Coronary artery (tissue), 2 donors: ENCODE measurements at regions not wholly inside any gene's neighbourhood (a gene's known extent, or its start where the extent isn't known, plus 50 kb on each side); places are given as distances from the start of the nearest gene placed in this dataset.

Experiments
- DNase-seq: peaks from one replicate; pipeline ENCODE4 v3.0.0-alpha.2; 2017; ENCODE audit warnings: low spot score
- H3K27ac ChIP-seq, 2 donors: fragments of 200-600 bp; sonication (generic); one replicate each; pipeline ENCODE4 v1.5.1; 2016 to 2019
- H3K4me3 ChIP-seq: fragments of 200-600 bp; sonication (generic); 2 replicates; pipeline ENCODE4 v1.5.1; 2016; ENCODE audit warnings: mild to moderate bottlenecking, moderate library complexity
- TF ChIP-seq, protein P1 (sequence below): fragments of 200-600 bp; sonication (generic); IDR thresholded peaks from one replicate; pipeline ENCODE4 v1.5.1; 2019; ENCODE audit warnings: antibody characterized with exemption

DNA sequence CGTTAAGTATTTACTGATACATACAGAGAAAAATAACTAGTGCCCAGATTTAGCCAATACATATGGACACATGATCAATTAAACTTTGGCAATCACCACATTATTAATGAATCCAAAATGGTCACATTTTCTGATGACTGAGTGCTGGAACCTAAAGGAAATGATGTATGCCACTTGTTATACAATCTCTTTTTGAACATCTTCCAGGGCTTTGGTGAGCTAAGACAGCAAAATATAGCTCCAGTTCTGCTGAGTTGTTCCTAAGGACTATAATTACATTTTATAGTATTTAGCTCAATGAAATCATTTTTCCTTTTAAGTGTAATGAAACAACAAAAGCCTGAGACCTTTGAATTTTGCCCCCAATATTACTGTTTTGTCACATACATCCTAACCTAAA is 329.1 kb upstream of the ATP2B1 start:
- H3K4me3 ChIP-seq = no peak overlapping the region
- DNase-seq = no peak
- TF ChIP-seq, protein P1, sequence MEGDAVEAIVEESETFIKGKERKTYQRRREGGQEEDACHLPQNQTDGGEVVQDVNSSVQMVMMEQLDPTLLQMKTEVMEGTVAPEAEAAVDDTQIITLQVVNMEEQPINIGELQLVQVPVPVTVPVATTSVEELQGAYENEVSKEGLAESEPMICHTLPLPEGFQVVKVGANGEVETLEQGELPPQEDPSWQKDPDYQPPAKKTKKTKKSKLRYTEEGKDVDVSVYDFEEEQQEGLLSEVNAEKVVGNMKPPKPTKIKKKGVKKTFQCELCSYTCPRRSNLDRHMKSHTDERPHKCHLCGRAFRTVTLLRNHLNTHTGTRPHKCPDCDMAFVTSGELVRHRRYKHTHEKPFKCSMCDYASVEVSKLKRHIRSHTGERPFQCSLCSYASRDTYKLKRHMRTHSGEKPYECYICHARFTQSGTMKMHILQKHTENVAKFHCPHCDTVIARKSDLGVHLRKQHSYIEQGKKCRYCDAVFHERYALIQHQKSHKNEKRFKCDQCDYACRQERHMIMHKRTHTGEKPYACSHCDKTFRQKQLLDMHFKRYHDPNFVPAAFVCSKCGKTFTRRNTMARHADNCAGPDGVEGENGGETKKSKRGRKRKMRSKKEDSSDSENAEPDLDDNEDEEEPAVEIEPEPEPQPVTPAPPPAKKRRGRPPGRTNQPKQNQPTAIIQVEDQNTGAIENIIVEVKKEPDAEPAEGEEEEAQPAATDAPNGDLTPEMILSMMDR = no peak
- H3K27ac ChIP-seq = no peak overlapping the region

DNA sequence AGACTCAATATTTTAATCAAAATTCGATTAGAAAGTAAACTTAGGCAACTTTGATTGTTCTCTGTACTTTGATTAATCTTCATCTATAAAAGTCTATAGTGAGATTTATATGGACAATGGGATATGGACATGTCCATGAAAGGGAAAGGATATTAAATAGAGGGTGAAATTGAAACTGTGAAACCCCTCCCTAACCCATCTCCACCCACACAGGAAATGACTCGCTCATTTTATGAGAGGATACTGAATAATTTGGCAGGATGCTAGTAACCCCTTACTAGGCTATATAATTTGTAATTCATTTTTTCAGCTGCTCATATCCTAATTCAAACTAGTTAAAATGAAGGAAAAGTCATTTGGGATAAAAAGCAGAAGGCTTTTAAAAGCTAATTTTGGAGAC is 328.0 kb upstream of the ATP2B1 start:
- TF ChIP-seq, protein P1 = no peak
- no peak overlapping the region for H3K4me3 ChIP-seq
- DNase-seq = no peak
- H3K27ac ChIP-seq = no peak overlapping the region

DNA sequence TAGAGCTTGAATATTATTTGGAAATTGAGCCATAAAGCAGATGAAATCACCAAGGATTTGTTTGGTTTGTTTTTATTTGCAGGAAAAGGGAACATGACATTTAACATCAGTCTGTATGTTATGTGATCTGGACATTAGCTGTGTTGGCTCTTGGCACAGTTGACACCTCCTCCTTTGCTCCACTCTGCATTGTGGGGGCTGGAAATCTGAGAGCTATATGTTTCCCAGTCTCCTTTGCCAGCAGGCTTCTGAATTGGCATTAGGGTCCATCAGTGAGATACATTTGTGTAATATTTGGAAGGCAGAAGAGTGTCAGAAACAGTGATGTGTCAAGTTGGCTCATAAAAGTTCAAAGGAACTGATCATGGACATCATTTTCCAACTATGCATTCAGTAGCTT is 322.1 kb upstream of the ATP2B1 start:
- Histone ChIP-seq H3K4me3 (no peak overlapping the region), H3K27ac (no peak overlapping the region)
- TF ChIP-seq, protein P1 = no peak
- no peak for DNase-seq

DNA sequence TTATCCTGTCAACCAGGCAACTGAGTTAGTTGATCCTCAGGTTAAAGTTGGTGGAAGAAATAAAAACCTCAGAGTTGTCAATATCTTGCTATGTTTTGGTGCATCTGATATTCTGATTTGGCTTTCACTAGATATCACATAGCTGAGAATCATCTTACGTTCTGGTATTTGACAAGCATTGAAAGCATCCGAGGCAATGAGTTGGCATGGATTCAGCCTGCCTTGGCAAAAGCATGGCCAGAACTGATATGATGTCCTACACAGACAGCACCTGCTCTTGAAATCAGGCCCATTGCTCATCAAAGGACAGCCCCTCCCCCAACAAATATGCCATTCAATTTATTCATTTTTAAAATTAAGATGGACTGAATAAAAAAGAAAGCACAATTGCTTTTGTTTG is 320.7 kb upstream of the ATP2B1 start:
- Histone ChIP-seq H3K4me3 (no peak overlapping the region), H3K27ac (no peak overlapping the region)
- DNase-seq = no peak
- TF ChIP-seq, protein P1 = no peak

DNA sequence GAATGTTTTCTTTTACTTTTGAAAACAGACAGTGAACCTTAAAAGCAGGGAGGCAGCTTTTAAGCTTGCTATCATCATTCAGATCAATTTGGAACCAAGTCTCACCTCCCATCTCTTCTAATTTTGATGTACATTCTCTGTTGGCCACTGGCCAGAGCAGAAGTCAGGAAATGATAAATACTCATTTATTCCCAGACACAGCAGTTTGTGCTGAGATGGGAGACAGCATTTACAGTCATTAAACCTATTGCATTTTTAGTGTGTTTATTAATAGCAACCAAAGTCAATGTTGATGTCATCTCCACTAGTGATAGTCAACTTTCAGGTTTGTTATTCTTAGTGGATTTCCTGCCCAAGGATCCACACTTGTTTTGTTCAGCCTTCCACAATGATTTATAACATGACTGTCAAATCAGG is 320.0 kb upstream of the ATP2B1 start:
- no peak overlapping the region for H3K4me3 ChIP-seq
- DNase-seq = no peak
- H3K27ac ChIP-seq = no peak overlapping the region
- TF ChIP-seq, protein P1 = no peak

DNA sequence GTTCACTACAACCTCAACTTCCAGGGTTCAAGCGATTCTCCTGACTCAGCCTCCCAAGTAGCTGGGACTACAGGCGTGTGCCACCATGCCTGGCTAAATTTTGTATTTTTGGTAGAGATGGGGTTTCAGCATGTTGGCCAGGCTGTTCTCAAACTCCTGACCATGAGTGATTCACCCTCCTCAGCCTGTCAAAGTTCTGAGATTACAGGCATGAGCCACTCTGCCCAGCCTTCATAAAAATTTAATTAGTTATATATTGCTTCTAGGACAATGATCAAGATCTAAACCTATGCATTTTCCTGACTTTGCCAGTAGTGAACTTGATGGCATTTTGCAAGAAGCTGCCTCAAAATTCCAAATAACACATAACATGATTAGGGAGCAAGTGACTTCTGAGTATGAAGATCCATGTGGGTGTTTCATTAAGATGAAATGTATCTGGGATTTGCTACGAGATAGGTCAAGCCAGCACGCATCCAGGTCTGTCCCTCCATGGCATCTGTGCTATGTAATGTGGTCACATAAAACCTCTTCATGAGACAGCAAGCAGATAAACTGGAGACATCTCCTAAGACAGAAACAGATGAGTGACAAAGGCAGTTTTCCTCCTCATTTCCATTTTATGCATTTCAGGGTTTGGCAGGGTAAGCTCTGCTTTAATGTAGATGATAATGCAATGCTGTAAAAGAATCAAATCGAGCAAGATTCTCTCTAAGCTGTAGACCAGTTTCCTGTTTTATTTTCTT is 319.4 kb upstream of the ATP2B1 start:
- TF ChIP-seq, protein P1 = no peak
- no peak for DNase-seq
- H3K27ac ChIP-seq = no peak overlapping the region
- no peak overlapping the region for H3K4me3 ChIP-seq

DNA sequence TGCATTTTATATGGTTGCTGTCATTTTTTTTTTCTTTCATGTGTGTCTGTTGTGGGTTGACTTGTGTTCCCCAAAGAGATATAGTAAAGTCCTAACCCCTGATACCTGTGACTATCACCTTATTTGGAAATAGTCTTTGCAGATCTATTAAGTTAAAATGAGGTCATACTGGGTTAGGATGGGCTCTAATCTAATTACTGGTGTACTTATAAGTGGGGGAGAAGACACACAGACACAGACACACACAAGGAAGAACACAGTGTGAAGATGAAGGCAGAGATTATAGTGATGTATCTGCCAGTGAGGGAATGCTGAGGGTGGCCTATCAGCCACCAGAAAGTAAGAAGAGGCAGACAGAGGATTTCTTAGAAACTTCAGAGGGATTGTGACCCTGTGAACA is 318.4 kb upstream of the ATP2B1 start:
- TF ChIP-seq, protein P1 = no peak
- no peak overlapping the region for H3K4me3 ChIP-seq
- no peak for DNase-seq
- no peak overlapping the region for H3K27ac ChIP-seq
